SK-N-MC (cell line): ENCODE measurements at regions not wholly inside any gene's neighbourhood (a gene's known extent, or its start where the extent isn't known, plus 50 kb on each side); places are given as distances from the start of the nearest gene placed in this dataset.

ENCODE experiments used
- EZH2 ChIP-seq: fragments of 200-600 bp; sonication (generic); IDR thresholded peaks from one replicate; pipeline ENCODE4 v1.6.1; 2017; ENCODE audit warnings: antibody characterized with exemption
- POLR2AphosphoS5 ChIP-seq: IDR thresholded peaks from 2 replicates; pipeline ENCODE4 v1.6.1; 2012; ENCODE audit warnings: mild to moderate bottlenecking, low read depth, low read length, borderline replicate concordance

GRCh38 chr5:37962389-37962788 lies 122.5 kb upstream of the GDNF start:
- TF ChIP-seq POLR2AphosphoS5 (no peak), EZH2 (no peak)
